NCI-H1417 treated with DMSO at 0.1 percent for 48 hours (cell line): ENCODE measurements at regions not wholly inside any gene's neighbourhood (a gene's known extent, or its start where the extent isn't known, plus 50 kb on each side); places are given as distances from the start of the nearest gene placed in this dataset.
"Not testable (repeated sequence)": the region's sequence is repeated elsewhere in the genome, so short reads cannot be mapped to it uniquely, and the experiment has no call there.

Experiments used
- DNase-seq: peaks from one replicate; lab custom pipeline; 2025; lab: John Stamatoyannopoulos, UW

DNA sequence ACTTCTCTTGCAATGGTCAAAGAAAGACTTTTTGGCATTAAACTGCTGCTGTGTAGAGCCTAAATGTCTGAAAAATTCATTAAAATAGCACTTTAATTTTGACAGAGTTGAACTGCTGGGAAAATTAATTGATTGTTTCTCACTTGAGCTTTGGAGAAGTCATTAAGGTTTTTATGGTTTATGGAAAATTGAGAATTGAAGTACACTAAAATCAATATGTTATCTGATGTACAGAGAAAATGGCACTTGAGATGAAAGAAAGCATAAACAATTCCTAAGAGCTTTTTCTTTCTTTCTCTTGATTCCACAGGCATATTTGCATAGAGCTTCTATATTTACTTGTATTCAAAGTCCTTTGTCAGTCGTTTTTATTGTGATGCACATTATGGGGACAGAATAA, 188.5 kb upstream of the CAND1 start:
- no peak for DNase-seq

DNA sequence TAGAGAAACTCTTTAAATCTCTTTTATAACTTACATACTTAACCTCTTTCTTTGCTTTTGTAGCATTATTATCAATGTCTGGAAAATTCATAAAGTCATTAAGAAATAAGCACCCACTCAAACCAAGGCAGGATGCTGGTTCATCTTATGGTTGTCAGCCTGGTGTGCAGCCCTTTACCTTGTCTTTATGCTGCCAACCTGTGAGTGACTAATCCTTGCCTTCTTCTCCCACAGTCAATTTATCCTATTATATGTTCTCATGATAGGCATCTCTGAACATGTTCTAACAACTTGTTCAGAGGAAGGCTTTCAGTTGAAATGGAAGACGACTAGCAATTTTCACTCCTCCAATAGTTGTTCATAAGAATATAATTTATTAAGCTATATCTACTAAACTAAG, 186.9 kb upstream of the CAND1 start:
- no peak for DNase-seq

DNA sequence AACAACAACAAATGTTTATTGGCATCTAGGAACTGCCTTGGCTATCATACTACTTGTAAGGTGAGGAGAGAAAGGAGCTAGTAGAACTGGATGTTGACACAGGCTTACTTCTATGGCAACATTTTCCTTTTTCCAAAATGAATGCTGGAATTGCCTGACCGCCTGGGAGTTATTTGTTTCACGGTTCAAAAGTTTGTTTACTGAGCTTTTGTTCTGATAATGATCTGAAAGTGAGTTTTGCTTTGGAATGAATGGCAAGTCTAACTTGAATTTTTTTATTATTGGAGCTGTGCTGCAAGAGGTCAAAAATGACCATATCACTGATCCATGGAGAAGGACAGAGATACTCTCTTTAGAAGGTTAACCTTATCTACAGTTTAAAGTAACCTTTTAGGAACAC, 183.5 kb upstream of the CAND1 start:
- no peak for DNase-seq

DNA sequence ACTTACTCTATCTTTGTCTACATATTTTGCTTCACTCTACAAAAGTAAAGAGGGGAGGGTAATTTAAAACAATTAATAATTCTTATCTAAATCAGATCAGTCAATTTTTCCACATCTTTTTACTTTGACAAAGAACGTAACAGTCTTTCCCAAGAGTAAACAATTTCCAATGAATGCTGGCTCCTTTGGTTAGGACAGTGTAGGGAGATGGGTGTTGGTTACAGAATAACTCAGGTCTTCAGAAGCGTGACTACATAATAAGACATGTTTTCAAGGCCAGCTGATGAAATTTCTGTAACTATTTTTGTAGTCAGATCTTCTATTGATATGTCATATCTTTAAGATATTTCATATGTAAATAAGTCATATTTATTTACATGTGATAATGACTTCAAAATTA, 183.0 kb upstream of the CAND1 start:
- DNase-seq, result no peak

DNA sequence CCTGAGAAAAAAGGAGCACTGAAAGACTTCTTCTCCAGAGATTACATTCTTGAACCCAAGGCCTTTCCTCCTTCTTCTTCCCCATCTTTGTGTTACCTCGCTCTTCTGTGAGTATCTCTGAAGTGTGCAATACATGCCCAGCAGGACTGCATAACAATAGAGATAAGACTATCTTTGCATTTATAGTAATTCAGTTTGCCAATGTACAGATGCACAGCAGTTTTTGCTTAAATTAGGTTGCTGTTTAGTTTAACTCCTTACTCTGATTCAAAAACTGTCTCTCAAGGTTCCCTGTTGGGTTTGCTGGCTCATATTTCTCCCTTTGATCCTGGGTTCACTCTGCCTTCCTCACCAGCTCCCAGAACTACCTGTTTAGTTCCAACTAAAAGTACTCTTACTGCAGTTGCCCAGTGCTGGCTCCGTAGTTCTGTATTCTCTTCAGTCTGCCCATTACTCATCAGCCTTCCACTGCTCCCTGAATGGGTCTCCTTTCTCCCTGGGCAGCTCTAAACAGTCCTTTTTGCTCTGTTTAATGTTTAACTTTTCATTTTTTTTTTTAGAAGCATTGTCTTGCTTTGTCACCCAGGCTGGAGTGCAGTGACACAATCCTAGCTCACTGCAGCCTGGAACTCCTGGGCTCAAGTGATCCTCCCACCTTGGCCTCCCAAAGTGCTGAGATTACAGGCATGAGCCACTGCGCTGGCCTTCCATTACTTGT, 180.6 kb upstream of the CAND1 start:
- no peak for DNase-seq

DNA sequence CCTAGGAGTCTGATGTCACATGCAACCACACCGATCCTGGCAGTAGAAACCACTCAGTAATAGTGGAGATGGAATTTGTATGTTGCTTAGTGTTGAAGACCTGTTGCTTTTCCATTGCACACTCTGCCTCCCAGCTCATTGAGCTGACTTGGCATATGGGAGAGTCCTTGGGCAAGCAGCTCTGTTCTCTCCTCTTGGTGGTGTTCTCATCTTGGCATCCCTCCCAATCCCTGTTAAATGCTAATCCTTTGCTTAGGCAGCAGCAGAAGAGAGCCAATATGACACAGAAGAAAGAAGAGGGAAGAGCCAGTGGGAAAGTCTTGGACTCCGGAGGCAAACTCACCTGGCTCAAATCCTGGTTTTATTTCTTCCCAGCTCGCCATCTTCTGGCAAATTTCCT, 178.0 kb upstream of the CAND1 start:
- no peak for DNase-seq

DNA sequence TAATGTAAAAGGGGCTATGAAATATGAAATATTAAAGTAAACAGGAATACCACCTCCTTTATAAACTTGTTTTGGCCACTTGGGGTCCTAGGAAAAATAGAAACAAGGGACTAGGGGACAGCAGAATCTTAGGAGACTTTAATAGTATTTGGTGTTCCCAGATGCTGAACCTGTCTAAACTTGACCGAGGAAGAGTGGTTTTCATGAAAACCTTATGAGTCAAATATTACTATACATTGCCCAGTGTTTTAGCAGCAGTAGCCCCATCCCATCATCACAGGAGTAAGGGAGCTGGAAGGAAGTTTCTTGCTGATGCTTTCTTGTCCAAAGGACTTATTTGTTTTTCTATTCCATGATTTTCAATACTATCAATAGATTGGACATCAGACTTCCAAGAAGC, 177.5 kb upstream of the CAND1 start:
- no peak for DNase-seq

DNA sequence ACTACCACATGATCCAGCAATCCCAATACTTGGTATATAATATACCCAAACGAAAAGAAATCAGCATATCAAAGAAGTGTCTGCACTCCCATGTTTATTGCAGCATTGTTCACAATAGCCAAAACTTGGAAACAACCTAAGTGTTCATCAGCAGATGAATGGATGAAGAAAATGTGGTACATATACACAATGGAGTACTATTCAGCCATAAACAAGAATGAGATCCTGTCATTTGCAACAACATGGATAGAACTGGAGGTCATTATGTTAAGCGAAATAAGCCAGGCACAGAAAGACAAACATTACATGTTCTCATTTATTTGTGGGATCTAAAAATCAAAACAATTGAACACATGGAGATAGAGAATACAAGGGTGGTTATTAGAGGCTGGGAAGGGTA, 176.2 kb upstream of the CAND1 start:
- not testable (repeated sequence) for DNase-seq

DNA sequence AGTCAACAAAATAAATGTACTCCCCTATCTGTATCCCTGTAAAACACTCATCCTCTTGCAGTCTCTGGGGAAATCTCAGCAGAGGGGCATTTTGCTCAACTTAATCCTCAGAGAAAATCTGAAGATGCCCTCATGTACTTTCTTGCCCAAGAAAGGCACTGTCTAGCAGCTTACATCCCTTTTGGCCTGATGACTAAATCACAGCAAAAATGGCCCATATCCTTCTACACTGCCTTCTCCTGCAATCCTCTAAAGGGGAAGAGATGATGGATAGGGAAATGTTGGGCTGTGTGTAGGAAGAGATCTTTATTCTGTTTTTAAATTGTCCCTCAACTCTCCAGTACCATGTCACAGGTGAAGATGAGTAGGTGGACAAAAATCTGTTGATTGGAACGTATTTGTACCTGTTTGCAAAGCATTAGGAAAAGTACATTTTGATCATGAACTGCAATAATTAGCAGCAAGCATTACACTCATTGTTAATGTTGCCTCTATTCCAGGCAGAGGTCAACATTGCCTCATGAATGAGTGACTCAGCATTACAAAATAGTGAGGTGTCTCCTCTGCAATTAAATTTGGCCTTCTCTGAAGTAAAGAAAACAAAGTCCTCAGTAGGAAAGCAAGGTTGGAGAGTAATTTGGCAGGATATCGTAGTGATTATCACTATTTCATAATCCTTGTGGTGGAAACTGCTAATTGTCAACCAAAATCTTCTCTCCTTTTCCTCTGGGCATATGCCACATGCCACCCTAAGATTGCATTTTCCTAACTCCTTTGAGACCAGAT, 172.4 kb upstream of the CAND1 start:
- no peak for DNase-seq

DNA sequence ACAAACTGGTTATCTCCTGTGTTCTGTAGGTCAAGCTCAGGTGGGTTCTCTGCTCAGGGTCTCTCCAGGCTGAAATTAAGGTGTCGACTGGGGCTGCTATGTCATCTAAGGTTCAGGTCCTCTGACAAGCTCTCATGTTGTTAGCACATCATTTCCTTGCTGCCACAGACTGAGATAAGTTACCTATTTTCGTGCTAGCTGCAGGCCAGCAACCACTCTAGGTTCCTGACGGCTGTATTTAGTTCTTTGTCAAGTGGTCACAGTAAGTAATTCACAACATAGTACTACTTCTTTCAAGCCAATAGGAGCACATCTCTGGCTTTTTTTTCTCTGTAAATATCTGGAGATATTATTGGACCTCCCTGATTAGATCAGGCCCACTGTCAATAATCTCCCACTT, 169.3 kb upstream of the CAND1 start:
- DNase-seq, result no peak

DNA sequence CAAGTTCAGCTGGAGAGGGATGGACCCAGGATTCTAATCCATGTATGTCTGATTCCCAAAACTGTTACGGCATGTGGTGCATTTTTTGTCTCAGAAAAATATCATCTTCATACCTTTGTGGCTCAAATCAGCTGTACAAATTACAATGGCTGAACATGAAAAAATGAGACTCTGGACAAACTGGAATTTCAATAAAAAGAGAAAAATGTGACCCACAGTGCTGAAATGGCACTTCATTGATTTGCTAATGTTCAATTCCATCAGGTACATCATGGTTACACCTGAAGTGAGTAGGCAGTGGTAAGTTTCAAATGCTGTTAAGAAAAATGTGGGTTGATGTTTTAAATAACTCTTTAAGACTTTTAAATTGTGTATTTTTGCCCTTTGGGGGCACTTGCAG, 165.6 kb upstream of the CAND1 start:
- no peak for DNase-seq

DNA sequence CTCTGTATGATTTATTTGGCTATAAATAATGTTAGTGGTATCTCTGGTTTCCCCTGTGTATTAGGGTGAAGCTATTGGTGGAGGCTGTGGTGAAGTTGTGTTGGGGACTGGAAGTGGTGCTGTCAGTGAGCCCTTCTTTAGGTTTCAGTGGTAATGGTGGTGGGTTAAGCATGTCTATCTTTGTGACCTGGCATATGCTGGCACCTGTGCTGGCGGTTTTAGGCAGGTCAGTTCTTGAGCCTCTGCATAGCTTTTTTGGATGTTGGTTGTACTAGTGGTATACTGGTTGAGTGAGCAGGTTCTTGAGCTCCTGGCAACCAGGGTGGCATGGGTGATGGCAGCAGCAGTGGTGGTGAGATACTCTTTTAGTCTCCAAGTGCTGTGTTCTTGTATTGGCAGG, 161.9 kb upstream of the CAND1 start:
- DNase-seq, result no peak

DNA sequence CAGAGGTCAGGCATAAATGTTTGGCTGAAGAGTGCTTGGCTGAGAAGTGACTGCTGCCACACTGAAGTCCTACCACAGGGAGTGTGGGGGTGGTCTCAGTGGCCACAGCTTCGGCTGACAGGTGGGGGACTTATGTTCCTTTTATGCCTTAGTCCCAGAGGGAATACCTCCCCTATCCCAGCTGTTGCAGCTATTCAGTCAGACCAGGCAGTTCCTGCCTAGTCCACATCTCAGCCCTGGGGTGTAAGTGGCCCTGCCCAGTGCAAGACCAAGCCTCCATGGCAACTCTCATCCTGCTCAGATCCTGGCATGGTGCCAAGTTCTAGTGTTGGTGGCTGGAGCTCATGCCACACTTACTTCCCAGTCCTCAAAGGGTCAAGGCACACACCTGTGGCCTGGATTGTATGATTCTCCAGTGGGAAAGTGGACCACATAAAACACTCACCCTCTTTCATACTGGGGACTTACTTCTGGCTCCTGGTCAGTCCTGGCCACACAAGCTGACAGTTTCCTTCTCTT, 161.3 kb upstream of the CAND1 start:
- no peak for DNase-seq

DNA sequence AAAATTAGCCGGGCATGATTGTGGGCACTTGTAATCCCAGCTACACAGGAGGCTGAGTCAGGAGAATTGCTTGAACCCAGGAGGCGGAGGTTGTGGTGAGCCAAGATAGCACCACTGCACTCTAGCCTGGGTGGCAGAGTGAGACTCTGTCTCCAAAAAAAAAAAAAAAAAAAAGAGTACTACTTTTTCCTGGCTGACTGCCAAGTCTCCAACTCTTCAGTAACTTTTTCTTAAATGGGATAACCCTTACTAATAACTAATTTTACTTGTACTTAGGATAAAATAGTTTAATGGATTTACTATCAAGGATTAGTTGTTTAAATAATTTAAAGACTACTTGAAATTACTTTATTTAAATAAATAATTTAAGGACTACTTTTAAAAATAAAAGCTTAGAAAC, 158.8 kb upstream of the CAND1 start:
- DNase-seq, result not testable (repeated sequence)

DNA sequence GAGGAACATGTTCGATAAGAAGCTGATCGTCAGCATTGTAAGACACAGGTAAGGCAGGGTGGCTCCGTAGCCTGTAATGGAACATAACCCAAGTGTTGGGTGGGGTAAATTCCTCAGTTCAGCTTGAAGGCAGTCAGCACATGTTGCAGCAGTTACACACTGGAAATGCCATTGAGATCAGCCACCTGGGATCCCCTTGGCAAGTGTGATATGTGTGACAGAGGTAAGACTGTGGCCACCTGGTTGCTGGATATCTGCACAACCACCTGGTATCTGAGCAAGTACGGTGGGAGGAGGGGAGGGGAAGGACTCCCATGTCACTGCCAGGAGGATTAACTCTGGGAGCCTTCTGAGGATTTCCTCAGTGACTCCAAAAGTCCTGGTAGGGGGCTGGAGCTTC, 158.0 kb upstream of the CAND1 start:
- DNase-seq, result no peak

DNA sequence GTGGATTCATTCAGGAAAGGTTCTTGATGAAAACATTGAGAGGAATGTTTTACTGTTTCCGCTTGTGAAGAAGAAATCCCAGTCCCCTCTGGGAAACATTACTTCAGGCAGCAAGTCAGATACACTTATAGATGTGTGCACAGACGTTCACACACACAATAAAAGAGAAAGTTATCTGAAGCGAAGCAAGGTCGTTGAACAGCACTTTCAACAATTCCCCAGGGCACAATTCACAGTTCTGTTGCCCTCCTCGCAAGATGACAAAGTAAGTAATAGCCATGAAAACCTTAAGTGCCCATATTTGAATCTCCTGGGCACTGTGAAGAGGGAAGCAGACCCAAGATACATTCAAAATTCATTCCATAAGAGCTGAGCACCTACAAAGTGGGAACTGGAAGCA, 156.6 kb upstream of the CAND1 start:
- DNase-seq, result no peak

DNA sequence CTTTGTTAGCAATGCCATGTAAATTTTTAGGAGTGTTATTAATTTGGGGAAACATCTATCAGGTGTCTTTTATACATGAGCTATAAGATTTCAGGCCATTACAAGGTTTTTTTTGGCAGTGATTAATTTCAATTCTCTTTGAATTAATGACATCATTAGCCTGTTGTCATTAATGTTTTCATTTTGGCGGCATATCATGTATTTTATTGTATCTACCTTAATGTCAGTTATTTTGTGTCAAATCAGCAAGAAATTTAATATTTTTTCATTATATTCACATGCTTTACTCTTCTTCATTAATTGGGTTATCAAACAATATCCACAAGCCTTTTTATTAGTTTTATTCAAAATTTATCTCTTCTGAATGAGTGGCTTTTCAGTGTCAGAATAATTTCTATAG, 153.0 kb upstream of the CAND1 start:
- no peak for DNase-seq

DNA sequence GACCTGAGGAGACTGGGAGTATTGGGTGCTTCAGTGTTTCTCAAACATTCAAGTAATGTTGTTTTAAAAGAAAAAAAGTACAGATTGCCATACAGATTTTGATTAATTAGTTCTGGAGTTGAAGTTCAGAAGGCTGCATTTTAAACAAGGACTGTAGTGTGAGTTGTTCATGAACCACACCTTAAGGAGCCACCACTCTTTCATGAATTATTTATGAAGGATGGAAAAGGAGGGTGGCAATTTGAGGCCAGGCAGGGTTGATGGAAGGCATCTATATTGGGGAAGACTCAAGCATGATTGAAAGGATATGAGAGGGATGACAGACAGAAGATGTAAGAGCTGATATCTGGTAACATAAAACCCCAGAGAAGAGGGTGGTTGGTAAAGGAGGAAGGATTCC, 146.6 kb upstream of the CAND1 start:
- DNase-seq, result no peak

DNA sequence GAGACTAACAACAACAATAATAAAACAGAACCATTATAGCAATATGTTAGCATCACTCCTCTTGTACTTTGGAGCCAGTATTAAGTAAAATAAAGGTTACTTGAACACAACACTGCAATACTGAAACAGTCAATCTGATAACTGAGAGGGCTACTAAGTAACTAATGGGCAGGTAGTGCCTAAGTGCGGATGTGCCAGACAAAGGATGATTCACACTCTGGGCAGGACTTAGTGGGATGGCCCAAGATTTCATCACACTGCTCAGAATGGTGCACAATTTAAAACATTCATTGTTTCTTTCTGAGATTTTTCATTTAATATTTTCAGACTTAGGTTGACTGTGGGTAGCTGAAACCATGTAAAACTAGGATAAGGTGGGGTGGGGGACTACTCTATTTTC, 131.9 kb upstream of the CAND1 start:
- no peak for DNase-seq

DNA sequence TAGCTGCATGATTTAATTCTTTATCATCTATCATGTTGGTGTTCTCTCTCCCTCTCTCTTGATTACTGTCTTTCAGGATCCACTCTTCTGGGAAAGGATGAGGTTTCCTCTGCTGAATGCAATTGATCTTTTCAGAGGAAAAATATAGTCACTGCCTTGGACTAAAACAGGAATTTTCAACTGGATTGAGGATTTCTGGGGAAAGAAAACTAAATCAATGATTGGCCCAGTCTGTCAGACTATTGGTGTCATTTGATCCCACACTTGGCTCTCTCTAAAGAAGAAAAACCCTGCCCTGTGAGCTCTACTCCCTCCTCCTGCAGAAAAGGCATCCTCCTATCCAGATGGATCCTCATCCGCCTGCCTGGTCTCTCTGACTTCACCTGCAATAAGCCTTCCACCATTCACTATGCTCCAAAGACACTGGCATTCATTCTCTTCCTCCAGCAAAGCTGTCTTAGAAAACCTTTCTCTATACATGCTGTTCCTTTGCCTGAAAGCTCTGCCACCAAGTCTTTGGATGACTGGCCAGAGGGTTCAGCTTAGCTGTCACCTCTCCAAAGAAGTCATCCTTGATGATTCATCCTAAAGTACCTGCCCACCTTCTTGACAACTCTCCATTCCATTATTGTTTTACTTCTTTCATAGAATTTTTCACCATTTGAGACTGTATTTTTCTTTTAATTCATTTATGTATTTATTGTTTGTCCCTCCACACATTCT, 127.7 kb upstream of the CAND1 start:
- DNase-seq, result no peak

DNA sequence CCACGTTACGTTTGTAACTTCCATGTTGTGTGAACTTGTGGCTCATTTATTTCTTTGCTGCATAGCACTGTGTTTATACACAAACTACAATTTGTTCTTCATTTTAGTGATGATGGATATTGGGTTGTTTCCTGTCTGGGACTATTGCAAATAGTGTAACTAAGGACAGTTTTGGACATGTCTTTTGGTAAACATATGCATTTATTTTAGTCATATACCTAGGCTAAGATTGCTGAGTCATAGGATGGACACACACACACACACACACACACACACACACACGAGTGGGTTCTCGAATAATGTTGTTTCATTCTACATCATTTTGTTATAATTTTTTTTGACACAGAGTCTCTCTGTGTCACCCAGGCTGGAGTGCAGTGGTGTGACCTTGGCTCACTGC, 123.5 kb upstream of the CAND1 start:
- no peak for DNase-seq

DNA sequence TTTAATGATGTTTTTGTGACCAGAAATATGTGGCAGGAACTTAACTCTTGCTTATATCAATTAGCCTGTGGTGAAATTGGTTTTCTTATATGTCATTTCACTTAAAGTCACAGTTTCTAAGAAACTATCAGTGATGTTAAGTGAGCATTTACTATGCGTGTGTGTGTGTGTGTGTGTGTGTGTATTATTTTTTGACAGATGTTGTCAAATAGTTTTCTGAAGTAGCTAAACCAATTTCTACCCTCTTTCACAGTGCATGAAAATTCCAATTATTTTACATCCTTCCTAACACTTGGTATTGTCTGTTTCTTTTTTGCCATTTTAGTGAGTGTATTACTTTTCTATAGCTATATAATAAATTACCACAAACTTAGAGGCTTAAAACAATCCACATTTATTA, 122.1 kb upstream of the CAND1 start:
- DNase-seq, result no peak

DNA sequence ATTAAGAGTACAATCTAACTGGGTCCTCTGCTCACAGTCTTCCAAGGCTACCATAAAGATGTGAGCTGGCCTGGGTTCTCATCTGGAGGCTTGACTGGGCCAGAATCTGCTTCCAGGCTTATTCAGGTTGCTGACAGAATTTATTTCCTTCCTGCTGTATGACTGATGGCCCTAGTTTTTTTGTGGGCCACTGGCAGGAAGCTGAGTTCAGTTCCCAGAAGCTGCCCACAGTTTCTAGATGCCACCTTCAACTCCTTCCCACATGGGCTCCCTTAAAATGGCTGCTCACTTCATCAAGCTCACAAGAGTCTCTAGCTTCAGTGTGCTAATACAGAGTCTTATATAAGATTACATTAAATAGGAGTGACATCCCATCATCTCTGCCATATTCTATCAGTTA, 121.7 kb upstream of the CAND1 start:
- DNase-seq, result no peak
